Stimulated activated CD4-positive, alpha-beta T cell treated with anti-CD3 and anti-CD28 coated beads, TNF-alpha, amount 100 ng/mL, for 4 hours (primary cell): ENCODE measurements at regions not wholly inside any gene's neighbourhood (a gene's known extent, or its start where the extent isn't known, plus 50 kb on each side); places are given as distances from the start of the nearest gene placed in this dataset.
"Not testable (repeated sequence)": the region's sequence is repeated elsewhere in the genome, so short reads cannot be mapped to it uniquely, and the experiment has no call there.

Source experiments
- DNase-seq, 3 experiments: peaks; one replicate each; pipeline ENCODE4 v3.0.0-alpha.2; 2020; ENCODE audit warnings: low read depth in 3 of 3

DNA sequence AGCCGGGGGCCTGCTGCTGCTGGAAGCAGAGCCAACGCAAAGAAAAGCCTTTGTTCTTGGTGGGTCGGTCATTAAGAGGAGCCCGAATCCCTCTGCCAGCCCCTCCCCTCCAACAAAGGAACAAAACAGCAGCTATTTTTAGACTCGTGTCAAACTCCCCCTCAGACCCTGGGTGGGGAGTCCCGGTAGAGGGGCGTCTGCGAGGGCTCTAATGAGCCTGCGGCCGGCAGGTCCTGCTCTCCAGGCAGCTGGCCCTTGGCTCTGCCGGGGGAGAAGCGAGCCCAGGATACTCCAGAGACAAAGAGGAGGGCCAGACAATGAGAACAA lies 114.0 kb downstream of the LHX2 start:
- no peak for DNase-seq

DNA sequence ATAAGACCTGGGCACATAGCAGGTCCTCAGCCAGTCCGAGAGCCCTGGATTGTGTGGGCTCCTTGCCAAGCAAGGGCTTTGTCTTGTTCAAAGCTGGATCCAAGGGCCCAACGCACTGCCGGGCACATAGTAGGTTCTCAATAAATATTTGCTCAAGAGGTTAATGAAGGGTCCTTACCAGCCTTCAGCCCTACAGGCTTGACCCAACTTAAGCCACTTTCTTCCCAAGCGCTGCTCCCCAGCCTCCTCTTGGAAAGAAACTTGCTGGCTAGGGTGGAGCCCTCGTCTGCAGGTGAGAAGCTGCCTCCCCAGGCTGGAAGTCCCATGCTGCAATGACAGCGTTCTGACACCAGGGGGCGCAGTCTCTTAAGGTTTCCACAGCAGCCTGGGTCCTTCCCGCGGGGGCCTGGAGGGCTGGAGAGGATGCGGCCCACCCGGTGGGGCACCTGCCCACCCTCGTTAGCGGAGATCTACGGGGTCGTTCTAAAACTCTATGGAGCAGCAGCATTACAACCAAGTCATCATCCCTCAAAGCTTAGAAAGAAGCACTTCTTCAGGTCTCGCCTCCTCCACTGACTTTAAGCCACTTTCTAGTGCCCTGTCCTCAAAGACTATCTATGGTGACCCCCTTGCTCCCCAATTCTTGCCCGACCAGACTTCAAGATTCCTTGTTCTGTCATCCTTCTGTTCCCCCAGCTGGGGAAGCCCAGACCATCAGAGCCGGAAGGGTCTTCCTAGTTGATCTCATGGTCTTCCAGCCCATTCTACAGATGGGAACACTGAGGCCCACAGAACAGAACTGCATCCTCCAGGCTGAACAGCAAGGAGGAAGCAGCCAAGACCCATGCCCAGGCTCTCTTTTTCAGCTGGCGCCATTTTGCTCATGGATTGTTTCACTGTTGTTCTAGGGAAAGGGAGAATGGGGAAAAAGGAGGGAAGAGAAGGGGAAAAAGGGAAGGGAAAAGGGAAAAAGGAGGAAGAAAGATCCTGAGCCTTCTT lies 115.4 kb downstream of the LHX2 start:
- DNase-seq, result peak; percentile 48 to 68 (median 64)

DNA sequence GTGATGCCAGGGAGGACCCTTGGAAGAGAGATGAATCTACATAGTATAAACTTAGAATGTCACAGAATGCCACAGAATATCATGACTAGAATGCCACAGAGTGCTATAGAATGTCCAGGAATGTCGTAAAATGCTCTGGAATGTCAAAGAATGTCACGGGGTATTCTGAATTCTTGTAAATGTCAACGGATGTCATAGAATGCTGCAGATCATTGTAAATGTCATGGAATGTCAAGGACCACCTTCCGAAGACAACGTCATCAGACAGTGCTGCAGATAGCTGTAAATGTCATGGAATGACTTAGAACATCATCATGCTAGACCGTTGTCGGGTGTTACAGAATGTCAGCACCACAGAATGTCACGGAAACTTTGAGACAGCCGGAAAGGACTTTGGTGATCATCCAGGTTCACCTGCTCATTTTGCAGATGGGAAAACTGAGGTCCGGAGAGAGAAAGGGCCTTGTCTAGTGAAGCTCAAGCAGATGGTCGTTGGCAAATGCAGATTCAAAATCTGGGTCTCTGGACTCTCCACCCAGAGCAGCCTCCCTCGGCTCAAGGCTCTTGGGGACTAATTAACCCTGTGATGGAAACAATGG lies 117.1 kb downstream of the LHX2 start:
- DNase-seq, result no peak

DNA sequence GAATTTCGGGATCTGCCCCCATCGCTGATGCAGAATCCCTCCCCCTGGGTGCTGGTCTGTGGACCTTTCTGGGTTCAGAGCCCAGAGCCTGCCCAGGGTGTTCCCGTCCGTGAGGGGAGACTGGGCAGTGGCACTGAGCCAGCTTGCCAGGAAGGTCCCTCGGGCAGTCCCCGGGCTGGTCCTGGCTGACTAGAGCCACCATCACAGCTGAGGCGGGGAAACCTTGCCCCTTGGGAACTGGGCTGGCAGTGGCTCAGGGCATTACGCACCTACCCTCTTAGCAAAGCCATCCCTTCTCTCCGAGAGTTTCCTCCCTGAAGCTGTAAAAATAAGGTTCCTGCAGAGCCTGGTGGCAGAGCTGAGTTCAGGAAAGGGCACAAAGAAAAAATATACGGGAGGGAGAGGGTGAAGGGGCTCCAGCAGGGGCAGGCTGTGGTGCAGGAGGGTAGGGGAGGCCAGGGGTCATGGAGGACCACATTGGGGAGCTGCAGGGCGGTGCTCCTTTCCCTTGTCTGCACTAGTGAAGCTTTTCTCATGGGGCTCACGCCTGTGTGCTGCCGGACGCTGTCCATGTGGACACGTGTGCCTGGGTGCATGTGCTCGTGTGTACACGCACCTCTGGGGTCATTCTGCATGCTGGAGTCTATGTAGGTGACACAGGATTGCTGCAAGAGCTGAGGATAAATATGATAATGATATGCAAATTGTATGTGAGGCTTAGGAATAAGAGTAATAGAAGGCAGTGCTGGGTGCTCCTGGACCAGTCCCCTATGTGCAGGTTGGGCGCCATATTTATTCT lies 118.9 kb downstream of the LHX2 start:
- no peak for DNase-seq

DNA sequence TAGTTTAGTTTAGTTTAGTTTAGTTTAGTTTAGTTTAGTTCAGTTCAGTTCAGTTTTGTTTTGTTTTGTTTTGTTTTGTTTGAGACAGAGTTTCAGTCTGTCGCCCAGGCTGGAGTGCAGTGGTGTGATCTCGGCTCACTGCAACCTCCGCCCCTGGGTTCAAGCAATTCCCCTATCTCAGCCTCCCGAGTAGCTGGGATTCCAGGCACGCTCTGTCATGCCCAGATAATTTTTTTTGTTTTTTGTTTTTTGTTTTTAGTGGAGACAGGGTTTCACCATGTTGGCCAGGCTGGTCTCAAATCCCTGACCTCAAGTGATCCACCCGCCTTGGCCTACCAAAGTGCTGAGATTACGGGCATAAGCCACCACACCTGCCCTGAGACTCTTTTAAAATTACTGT lies 120.0 kb downstream of the LHX2 start:
- DNase-seq, result not testable (repeated sequence)

DNA sequence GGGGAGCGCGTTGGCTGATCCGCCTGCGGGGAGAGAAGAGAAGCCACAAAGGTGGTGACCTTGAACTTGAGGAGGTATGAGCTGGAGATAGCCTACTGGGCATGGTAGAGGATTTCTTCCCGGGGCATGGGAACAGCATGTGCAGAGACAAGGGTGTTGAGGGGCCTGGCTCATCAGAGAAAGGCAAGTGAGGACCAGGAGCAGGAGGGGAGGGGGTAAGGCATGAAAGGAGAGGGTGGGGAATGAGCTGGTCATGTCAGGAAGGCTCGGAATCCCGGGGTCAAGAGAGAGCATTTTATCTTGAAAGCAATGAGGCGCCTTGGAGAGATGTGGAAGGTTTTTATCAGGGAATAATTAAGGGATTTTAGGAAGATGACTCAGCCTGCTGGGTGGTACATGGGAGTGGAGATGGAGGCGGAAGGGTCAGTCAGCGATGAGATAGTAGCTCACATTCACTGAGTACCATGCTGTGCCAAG lies 121.1 kb downstream of the LHX2 start:
- no peak for DNase-seq

DNA sequence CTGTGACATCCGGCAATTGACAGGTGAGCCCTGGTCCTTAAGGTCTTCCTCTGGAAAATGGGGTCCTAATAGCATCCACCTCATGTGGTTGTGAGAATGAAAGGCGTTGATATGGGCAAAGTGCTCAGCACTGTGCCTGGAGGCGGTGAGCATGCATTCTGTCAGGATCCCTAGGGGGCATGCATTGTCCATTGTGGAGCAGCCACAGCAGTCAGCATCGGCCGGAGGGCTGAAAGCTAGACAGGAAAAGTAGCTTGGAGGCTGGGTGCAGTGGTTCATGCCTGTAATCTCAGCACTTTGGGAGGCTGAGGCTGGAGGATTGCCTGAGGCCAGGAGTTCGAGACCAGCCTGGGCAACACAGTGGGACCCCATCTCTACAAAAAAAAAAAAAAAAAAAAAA lies 122.2 kb downstream of the LHX2 start:
- no peak for DNase-seq

DNA sequence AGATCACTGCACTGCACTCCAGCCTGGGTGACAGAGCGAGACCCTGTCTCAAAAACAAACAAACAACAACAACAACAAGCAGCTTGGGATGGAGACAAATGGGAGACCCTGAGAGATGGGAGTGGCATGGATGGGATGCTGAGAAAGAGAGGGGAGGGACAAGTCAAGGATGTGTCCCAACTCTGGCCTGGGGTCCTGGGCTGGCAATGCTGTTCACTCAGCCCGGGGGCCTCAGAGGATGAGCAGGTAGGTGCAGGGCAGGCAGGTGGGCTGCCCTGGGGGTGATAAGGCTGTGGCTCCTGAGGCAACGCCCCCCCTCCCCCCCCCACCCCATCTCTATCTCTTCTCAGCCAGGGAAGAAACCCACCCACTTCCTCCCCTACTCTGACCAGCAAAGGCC lies 123.0 kb downstream of the LHX2 start:
- DNase-seq, result no peak

DNA sequence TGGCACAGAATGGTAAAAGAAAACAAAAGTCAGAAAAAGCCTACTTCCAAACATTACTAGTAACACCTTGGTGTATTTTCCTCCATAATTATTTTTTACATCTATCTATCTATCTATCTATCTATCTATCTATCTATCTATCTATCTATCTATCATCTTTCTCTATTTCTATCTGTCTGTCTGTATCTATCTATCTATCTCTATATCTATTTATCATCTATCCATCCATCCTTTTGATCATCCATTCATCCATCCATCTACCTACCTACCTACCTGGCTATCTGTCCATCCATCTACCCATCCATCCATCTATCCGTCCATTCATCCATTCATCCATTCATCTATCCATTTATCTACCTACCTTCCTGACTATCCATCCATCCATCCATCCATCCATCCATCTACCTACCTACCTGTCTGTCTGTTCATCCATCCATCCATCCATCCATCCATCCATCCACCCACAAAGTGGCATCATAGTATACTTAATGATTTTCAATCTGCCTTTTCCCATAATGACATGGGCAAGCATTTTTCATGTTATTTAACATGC lies 121.9 kb upstream of the NEK6 start:
- no peak for DNase-seq

DNA sequence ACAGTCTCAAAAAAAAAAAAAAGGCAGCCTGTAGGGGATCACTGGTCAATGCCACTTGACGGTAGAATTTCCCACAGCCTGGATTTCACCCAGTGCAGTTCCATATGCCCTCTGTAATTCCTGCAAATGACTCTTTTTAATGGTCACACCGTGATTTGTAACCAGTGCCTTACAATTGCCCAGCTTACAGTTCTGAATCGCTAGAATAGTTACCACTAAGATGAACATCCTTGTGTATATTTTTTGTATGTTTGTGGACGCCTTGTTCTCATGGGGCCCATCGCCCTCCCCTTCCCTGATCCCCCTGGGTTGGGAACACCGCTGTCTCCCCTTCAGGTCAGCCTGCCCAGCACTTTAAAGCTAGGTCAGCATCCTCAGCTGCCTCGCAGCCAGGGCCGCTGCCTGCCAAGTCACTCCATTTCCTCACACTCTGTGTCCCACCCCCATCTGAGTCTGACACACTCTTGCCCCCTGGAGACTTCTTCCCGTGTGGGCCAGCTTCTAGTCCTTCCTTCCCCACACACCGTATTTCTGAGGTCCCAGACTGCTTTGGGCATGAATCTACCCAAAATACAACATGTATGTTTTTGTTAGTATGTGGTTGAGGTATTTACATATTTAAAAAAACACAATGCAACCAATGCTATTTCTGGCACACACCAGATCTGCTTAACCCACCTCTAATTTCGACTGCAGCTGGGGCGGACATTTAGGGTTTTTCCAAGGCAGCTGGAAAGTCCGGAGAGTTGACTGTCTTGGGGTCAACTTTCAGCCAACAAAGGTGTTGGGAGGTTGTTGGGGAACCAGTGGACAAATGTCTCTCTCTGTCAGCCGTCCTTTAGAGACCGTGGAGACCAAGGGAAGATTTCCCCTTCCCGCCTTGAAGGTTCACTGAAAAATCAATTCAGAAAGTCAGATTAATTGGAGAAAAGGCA lies 120.5 kb upstream of the NEK6 start:
- no peak for DNase-seq

DNA sequence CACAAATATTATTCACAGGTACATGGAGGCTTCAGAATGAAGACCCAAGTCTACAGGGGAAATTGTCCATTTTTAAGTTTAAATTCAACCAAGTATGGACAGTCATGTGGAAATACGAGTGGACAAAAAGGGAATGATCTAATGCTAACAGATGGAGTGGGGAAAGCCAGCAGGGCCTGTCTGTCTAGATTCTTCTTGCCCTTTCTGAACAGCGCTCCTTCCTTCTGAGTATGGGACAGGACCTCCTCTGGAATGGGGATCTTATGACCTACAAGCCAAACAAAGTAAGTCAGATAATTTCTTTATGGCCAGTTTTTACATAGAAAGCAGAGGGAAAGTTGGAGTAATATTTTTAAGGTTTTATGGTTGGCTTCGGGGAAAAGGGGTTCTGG lies 119.8 kb upstream of the NEK6 start:
- DNase-seq, result no peak

DNA sequence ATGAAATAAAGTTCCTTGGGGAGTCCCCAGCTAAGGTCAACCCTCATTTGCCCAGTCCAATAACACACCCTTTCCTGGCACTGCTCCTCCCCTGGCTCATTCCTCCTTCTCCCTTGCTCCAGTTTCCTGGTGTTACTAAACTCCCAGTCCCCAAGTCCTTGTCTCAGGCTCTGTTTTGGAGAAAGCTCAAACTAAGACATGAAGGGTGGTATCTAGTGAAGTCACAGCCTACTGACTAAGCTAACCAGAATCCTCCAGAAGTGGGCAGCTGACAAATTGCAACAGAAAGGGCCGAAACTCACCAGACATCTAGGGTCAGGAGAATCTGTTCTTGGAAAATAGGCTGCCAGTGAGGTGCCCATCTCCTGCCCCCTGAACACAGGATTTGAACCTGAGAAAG lies 118.7 kb upstream of the NEK6 start:
- DNase-seq, result no peak

DNA sequence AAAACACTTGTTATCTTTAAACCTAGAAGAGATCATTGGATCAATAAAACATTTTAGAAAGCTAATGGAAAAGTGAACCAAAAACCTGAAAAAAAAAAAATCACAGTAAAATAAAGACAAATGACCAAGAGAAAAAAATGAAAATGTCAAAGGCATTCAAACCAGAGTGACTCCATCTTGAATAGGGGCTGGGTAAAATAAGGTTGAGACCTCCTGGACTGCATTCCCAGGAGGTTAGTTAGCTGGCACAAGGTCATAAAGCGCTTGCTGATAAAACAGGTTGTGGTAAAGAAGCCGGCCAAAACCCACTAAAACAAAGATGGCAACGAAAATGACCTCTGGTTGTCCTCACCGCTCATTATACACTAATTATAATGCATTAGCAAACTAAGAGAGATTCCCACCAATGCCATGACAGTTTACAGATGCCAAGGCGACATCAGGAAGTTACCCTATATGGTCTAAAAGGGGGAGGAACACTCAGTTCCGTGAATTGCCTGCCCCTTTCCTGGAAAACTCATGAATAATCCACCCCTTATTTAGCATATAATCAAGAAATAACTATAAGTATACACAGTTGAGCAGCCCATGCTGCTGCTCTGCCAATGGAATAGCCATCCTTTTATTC lies 116.7 kb upstream of the NEK6 start:
- no peak for DNase-seq

DNA sequence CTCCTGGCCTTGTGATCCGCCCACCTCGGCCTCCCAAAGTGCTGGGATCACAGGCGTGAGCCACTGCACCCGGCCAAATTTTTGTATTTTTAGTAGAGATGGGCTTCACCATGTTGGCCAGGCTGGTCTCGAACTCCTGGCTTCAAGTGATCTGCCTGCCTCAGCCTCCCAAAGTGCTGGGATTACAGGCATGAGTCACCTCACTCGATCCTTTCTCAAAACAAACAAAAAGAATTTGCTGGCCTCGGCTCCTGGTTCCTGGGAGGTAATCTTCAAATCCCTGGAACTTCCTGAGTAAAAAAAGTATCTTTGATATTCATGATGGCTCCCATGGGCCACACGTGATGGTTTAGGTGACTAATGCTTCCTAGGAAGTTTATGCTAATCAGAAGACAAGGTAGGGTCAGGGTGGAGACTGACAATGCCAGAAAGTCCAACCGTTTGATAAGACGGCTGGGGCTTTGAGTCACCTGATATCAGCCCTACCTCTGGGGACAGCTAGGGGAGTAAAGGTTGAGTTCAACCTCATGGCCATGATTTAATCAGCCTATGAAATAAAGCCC lies 113.1 kb upstream of the NEK6 start:
- DNase-seq, result not testable (repeated sequence)

DNA sequence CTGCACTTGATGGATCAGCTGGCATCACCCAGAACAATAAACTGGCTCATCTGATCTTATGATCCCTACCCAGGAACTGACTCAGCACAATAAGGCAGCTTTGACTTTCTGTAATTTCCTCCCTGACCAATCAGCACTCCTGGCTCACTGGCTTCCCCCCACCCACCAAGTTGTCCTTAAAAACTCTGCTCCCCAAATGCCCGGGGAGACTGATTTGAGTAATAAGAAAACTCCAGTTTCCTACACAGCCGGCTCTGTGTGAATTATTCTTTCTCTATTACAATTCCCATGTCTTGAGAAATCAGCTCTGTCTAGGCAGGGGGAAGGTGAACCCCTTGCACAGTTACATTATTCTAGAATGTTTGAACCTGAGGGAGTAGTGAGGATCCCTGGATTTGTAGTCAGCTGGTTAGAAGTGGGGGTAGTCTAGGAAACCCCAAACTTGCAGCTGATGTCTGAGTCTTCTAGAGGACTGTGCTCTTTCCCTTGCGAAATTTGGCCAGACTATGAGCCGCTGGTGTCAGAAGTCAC lies 111.7 kb upstream of the NEK6 start:
- no peak for DNase-seq

DNA sequence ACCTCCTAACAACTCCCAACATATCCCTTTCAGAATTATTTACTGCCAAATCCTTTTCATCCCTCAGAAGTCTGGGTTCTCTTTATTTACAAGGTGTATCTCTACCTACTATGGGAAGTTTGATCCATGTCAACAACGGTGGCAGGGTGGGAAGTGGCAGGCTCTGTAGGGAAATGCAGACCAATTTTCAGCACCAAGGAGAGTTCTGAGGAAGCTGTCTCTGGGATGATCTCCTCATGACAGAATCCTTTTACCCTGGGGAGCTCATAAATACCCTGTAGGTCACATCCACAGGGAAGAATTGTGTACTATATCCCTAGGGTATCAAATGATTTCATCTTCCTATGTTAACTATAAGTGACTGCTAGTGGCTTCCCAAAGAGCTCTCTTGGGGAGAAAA lies 107.8 kb upstream of the NEK6 start:
- no peak for DNase-seq

DNA sequence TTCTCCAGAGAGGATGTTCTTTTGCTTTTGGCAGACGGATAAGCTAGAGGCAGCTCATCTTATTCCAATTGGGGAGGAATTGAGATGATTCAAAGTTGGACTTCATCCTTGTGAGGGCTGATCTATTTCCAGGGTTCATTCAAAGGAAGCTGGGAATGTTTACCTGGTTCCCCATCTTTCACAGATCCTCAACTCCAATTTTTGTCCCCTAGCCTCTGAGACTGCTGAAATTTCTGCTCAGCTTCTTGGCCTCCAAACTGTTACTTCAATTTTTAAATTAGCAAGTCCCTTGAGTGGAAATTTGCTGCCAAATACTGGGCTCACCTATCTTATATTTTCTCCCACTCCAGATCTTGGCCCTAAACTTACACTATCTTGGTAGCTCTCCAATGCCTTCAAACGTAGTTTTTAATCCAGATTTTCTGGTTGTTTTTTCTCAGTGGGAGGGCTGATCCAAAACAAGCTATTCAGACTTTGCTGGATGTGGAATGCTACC lies 93.9 kb upstream of the NEK6 start:
- DNase-seq, result no peak

DNA sequence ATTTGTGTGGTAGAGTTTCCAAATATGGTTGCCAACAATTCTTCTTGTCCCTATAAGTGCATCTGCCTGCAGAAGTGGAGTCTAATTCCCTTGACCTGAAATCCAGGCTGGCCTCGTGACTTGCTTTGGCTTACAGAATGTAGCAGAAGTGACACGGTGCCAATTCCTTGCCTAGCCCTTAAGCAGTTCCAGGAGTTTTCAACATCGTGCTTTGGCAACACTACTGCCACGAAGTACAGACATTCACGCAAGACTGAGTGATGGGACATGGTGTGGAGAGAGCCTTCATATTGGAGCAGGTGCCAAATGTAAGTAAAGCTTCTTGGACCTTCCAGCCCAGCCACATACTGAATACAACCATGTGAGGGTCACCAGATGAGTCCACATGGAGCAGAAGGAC lies 92.9 kb upstream of the NEK6 start:
- DNase-seq, result no peak

DNA sequence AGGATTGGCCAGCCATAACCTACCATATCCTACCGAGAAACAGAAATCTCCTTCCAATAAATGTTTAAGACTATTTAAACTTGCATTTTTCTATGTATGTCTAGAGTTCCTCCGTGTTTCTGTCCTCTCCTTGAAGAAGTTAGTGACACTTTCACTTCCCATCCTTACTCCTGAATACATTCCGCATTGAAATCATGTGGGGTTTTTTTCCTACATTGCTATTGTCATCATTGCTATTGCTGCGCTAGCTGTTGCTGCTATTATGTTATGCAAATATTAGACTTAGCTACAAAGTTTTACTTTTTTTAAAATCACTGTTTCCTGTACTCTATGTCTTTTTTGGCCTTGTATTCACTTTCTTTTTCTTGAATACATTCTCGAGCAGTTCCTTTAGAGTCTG lies 83.3 kb upstream of the NEK6 start:
- DNase-seq, result no peak

DNA sequence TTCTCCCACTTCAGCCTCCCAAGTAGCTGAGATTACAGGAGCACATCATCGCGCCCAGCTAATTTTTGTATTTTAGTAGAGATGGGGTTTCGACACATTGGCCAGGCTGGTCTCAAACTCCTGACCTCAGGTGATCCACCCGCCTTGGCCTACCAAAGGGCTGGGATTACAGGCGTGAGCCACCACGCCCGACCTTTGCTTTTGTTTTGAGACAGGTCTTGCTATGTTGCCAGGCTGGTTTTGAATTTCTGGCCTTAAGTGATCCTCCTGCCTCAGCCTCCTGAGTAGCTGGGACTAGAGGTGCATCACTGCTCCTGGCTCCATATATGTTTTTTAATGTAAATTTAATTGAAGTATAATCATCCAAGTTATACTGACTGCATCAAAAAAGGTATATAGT lies 80.2 kb upstream of the NEK6 start:
- DNase-seq, result not testable (repeated sequence)
